K562 (cell line): ENCODE measurements at regions not wholly inside any gene's neighbourhood (a gene's known extent, or its start where the extent isn't known, plus 50 kb on each side); places are given as distances from the start of the nearest gene placed in this dataset.

Source experiments
- ATAC-seq: fragments of 200-7000 bp; cut with Tn5 transposase; 3 replicates; pipeline ENCODE4 v1.9.1; 2020; ENCODE audit warnings: moderate library complexity
- BruUV-seq: library from RNA; stranded (reverse); fragments of 400-500 nt; replicated peaks from 2 replicates; lab custom pipeline; 2021; lab: Mats Ljungman, UMichigan
- CTCF ChIA-PET: fragments of 300-600 bp; formaldehyde crosslinking; extraction: SDS; loops from one replicate; lab custom pipeline; 2021; ENCODE audit warnings: low intra/inter-chr PET ratio; lab: Yijun Ruan, JAX
- POLR2A ChIA-PET: fragments of 300-600, 350-650 bp; sonication (Branson Sonifier 250); formaldehyde crosslinking; extraction: SDS; loops from one replicate; lab custom pipeline; 2021; ENCODE audit warnings: antibody characterized with exemption, inconsistent platforms; lab: Yijun Ruan, JAX
- DNase-seq, 4 experiments: peaks; one replicate each; pipeline versions ENCODE4 v3.0.0 to v3.0.0-alpha.2; 2011 to 2018; ENCODE audit warnings: low spot score in 3 of 4, mixed read lengths in 3 of 4; ENCODE audit errors: extremely low read depth in 1 of 4
- FAIRE-seq: peaks from 2 replicates; lab custom pipeline; 2011; peaks lifted over from hg19 to GRCh38; lab: Jason Lieb, UNC
- H2AFZ ChIP-seq: 2 replicates; pipeline ENCODE4 v1.6.0; 2011; ENCODE audit warnings: low read depth, low read length, control low read depth, inconsistent platforms
- H3K27ac ChIP-seq: fragments of 200-600 bp; 3 replicates; pipeline ENCODE4 v1.8.0; 2011; ENCODE audit warnings: low read depth, mild to moderate bottlenecking, control low read depth, inconsistent platforms, low read length, moderate library complexity, mixed read lengths; ENCODE audit errors: extremely low read depth
- H3K27me3 ChIP-seq, 2 experiments: fragments of 300-600 bp in 1 of 2; 2 replicates in 1 of 2; 3 replicates in 1 of 2; pipeline versions ENCODE4 v1.6.0 to v1.8.0; 2011; ENCODE audit warnings: inconsistent platforms in 2 of 2, low read length in 2 of 2, mild to moderate bottlenecking in 1 of 2, mixed read lengths in 1 of 2, moderate library complexity in 1 of 2; ENCODE audit not compliant: control insufficient read depth in 2 of 2, insufficient read depth in 2 of 2
- H3K36me3 ChIP-seq: fragments of 300-600 bp; 3 replicates; pipeline ENCODE4 v1.8.0; 2011; ENCODE audit warnings: mild to moderate bottlenecking, low read length, inconsistent platforms; ENCODE audit not compliant: control insufficient read depth, insufficient read depth
- H3K4me1 ChIP-seq, 2 experiments: fragments of 200-600 bp in 1 of 2; replicated peaks in 1 of 2; 2 replicates in 1 of 2; 3 replicates in 1 of 2; pipeline versions ENCODE4 v1.5.1 to v1.8.0; 2011; ENCODE audit warnings: inconsistent platforms in 2 of 2, low read length in 2 of 2, mild to moderate bottlenecking in 1 of 2, mixed read lengths in 1 of 2, moderate library complexity in 1 of 2; ENCODE audit not compliant: control insufficient read depth in 2 of 2, insufficient read depth in 2 of 2
- H3K4me2 ChIP-seq: 2 replicates; pipeline ENCODE4 v1.6.1; 2011; ENCODE audit warnings: low read length, control low read depth, inconsistent platforms, mixed read lengths; ENCODE audit not compliant: insufficient read depth
- H3K4me3 ChIP-seq: fragments of 200-600 bp; sonication (generic), shearing (Covaris generic); 2 replicates; pipeline ENCODE4 v1.5.1; 2016; ENCODE audit warnings: control low read depth, inconsistent platforms
- H3K79me2 ChIP-seq: fragments of 200-600 bp; 3 replicates; pipeline ENCODE4 v1.8.0; 2011; ENCODE audit warnings: low read length, inconsistent platforms; ENCODE audit not compliant: control insufficient read depth, insufficient read depth
- H3K9ac ChIP-seq, 2 experiments: 2 replicates each; pipeline versions ENCODE4 v1.6.0 to v1.6.1; 2011; ENCODE audit warnings: low read depth in 2 of 2, low read length in 2 of 2, control low read depth in 1 of 2, inconsistent platforms in 1 of 2, mild to moderate bottlenecking in 1 of 2, mixed read lengths in 1 of 2; ENCODE audit not compliant: insufficient read depth in 1 of 2
- H3K9me1 ChIP-seq: one replicate; pipeline ENCODE4 v1.6.0; 2011; ENCODE audit warnings: inconsistent platforms, mild to moderate bottlenecking, low read length, moderate library complexity; ENCODE audit not compliant: control insufficient read depth, insufficient read depth
- H3K9me3 ChIP-seq: replicated peaks from 2 replicates; pipeline ENCODE4 v1.5.1; 2011; ENCODE audit warnings: low read depth, low read length, inconsistent platforms; ENCODE audit not compliant: control insufficient read depth, insufficient read depth
- H4K20me1 ChIP-seq: replicated peaks from 2 replicates; pipeline ENCODE4 v1.6.1; 2011; ENCODE audit warnings: low read length, inconsistent platforms, mixed read lengths; ENCODE audit not compliant: control insufficient read depth, insufficient read depth
- GATA2 ChIP-seq: sonication (generic); formaldehyde crosslinking; IDR thresholded peaks from 2 replicates; pipeline ENCODE4 v1.4.0; 2020; ENCODE audit warnings: mild to moderate bottlenecking, missing genetic modification reagents
- NR1H2 ChIP-seq: sonication (generic); formaldehyde crosslinking; IDR thresholded peaks from 2 replicates; pipeline ENCODE4 v1.4.0; 2020; ENCODE audit warnings: mild to moderate bottlenecking, missing genetic modification reagents
- RNF2 ChIP-seq: sonication (generic); IDR thresholded peaks from 2 replicates; pipeline ENCODE4 v1.6.1; 2016
- TAF7 ChIP-seq: fragments of 450-650 bp; IDR thresholded peaks from 2 replicates; pipeline ENCODE4 v1.6.1; 2016; ENCODE audit warnings: missing genetic modification characterization, missing compliant biosample characterization
- ZNF589 ChIP-seq: fragments of 200-800 bp; sonication (Bioruptor generic); IDR thresholded peaks from 2 replicates; pipeline ENCODE4 v1.6.1; 2016; ENCODE audit warnings: low read depth, missing genetic modification characterization, missing compliant biosample characterization
- ZNF764 ChIP-seq: fragments of 250-450 bp; sonication (Bioruptor Pico); IDR thresholded peaks from 2 replicates; pipeline ENCODE4 v1.4.0; 2020; ENCODE audit warnings: low read depth, mild to moderate bottlenecking, moderate library complexity
- WGBS: fragments of 100-300 bp; shearing (Covaris generic); methylation state at CpG from one replicate; pipeline ENCODE4 v1.1.6; 2016; ENCODE audit warnings: low coverage, mixed read lengths; ENCODE audit not compliant: insufficient coverage; ENCODE audit errors: missing lambda C conversion rate; 5-methylcytosine and 5-hydroxymethylcytosine counted together
- in situ Hi-C: fragments of 300-500 bp; cut with MboI; formaldehyde crosslinking; loops from 4 replicates; pipeline ENCODE4 v1.15.0; 2018; ENCODE audit warnings: inconsistent platforms, mixed read lengths
- intact Hi-C: fragments of 100-400 bp; cut with micrococcal nuclease; formaldehyde crosslinking; loops from 2 replicates; pipeline ENCODE4 v1.14.2; 2022
- TF ChIP-seq, protein P1 (sequence below): IDR thresholded peaks from 2 replicates; pipeline ENCODE4 v1.6.1; 2011; ENCODE audit warnings: borderline replicate concordance, low read depth, mild to moderate bottlenecking, moderate library complexity, low read length; ENCODE audit not compliant: insufficient read depth, poor library complexity, severe bottlenecking
- TF ChIP-seq, protein P2 (sequence below), 3 experiments: IDR thresholded peaks in 2 of 3; conservative IDR thresholded peaks in 1 of 3; 2 replicates each; pipeline ENCODE4 v1.5.1; 2011 to 2012; ENCODE audit warnings: low read length in 3 of 3, mild to moderate bottlenecking in 3 of 3, control low read depth in 2 of 3, improper control_type of control experiment in 1 of 3, inconsistent platforms in 1 of 3, low read depth in 1 of 3, mixed read lengths in 1 of 3, moderate library complexity in 1 of 3; ENCODE audit not compliant: insufficient read depth in 2 of 3
- TF ChIP-seq, protein P3 (sequence below), 2 experiments: fragments of 150-350 bp in 1 of 2; IDR thresholded peaks; 2 replicates each; pipeline ENCODE4 v1.6.1; 2012 to 2016; ENCODE audit warnings: low read depth in 2 of 2, low read length in 2 of 2, mild to moderate bottlenecking in 1 of 2, moderate library complexity in 1 of 2

DNA sequence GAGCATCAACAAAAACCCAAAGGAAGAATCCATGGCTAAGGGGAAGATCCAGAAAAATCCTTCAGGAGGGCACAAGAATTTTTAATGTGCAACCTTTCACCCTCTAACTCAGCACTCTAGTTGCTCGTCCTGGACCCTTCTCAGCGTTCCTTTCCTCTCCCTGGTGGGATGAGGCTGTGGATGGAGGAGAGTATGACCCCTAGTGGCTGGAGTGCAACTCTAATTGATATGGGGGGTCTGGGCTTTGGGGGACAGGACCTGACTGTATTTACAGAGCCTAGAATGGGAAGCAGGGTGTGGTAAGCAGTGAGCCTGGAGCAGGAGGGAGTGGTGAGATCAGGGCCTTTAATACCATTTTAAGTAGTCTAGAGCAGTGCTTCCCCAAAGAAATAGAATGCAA lies 83.9 kb upstream of the CEP85L start:
- Histone ChIP-seq H3K27me3 (no peaks in the 10 kb centered on the region), H3K27ac (no peak overlapping the region), H2AFZ (peak overlapping the region; percentile 61), H3K4me3 (no peak overlapping the region), H3K9me1 (no peaks in the 10 kb centered on the region), H3K36me3 (no peaks in the 10 kb centered on the region), H4K20me1 (no peaks in the 10 kb centered on the region), H3K9ac (no peak overlapping the region), H3K79me2 (no peaks in the 10 kb centered on the region), H3K4me1 (peaks cover 6 to 19% of the 10 kb centered on the region in 2 experiments; a peak in 3 of 5 replicates), H3K4me2 (0 out of 2 replicates have a peak overlapping the region, but pooled peaks have one; percentile 19), H3K9me3 (no peaks in the 10 kb centered on the region)
- in situ Hi-C loops, result no loop called here
- intact Hi-C loops, result loop anchor here (5.0 kb wide), 1 partner anchor 168 kb away; no protein-coding TSS in a partner anchor
- no TSS peak for BruUV-seq
- FAIRE-seq, result peak; percentile 58
- DNase-seq, result peak; percentile 50 to 62 (median 56)
- ATAC-seq, result peak; percentile 72
- 8% methylated on average over 2 of the region's 2 CpGs for WGBS
- POLR2A ChIA-PET, result no interaction called here
- CTCF ChIA-PET, result no interaction called here
- TF ChIP-seq RNF2 (no peak), GATA2 (CRISPR knock-in tag) (no peak), TAF7 (tag) (no peak), ZNF764 (no peak), NR1H2 (CRISPR knock-in tag) (no peak), ZNF589 (CRISPR knock-in tag) (no peak)
- TF ChIP-seq, protein P1, sequence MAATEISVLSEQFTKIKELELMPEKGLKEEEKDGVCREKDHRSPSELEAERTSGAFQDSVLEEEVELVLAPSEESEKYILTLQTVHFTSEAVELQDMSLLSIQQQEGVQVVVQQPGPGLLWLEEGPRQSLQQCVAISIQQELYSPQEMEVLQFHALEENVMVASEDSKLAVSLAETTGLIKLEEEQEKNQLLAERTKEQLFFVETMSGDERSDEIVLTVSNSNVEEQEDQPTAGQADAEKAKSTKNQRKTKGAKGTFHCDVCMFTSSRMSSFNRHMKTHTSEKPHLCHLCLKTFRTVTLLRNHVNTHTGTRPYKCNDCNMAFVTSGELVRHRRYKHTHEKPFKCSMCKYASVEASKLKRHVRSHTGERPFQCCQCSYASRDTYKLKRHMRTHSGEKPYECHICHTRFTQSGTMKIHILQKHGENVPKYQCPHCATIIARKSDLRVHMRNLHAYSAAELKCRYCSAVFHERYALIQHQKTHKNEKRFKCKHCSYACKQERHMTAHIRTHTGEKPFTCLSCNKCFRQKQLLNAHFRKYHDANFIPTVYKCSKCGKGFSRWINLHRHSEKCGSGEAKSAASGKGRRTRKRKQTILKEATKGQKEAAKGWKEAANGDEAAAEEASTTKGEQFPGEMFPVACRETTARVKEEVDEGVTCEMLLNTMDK, result peak; percentile 3
- TF ChIP-seq, protein P2, sequence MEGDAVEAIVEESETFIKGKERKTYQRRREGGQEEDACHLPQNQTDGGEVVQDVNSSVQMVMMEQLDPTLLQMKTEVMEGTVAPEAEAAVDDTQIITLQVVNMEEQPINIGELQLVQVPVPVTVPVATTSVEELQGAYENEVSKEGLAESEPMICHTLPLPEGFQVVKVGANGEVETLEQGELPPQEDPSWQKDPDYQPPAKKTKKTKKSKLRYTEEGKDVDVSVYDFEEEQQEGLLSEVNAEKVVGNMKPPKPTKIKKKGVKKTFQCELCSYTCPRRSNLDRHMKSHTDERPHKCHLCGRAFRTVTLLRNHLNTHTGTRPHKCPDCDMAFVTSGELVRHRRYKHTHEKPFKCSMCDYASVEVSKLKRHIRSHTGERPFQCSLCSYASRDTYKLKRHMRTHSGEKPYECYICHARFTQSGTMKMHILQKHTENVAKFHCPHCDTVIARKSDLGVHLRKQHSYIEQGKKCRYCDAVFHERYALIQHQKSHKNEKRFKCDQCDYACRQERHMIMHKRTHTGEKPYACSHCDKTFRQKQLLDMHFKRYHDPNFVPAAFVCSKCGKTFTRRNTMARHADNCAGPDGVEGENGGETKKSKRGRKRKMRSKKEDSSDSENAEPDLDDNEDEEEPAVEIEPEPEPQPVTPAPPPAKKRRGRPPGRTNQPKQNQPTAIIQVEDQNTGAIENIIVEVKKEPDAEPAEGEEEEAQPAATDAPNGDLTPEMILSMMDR (IDR thresholded peaks at IDR 0.05 in 2 of 3, conservative IDR thresholded peaks at IDR 0.05 in 1 of 3; ENCODE audit: insufficient read depth in 2 of 3, low read depth in 1 of 3, low read length in 3 of 3), result peak; percentile 56 to 69 (median 59)
- TF ChIP-seq, protein P3, sequence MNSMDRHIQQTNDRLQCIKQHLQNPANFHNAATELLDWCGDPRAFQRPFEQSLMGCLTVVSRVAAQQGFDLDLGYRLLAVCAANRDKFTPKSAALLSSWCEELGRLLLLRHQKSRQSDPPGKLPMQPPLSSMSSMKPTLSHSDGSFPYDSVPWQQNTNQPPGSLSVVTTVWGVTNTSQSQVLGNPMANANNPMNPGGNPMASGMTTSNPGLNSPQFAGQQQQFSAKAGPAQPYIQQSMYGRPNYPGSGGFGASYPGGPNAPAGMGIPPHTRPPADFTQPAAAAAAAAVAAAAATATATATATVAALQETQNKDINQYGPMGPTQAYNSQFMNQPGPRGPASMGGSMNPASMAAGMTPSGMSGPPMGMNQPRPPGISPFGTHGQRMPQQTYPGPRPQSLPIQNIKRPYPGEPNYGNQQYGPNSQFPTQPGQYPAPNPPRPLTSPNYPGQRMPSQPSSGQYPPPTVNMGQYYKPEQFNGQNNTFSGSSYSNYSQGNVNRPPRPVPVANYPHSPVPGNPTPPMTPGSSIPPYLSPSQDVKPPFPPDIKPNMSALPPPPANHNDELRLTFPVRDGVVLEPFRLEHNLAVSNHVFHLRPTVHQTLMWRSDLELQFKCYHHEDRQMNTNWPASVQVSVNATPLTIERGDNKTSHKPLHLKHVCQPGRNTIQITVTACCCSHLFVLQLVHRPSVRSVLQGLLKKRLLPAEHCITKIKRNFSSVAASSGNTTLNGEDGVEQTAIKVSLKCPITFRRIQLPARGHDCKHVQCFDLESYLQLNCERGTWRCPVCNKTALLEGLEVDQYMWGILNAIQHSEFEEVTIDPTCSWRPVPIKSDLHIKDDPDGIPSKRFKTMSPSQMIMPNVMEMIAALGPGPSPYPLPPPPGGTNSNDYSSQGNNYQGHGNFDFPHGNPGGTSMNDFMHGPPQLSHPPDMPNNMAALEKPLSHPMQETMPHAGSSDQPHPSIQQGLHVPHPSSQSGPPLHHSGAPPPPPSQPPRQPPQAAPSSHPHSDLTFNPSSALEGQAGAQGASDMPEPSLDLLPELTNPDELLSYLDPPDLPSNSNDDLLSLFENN (IDR thresholded peaks at IDR 0.05; ENCODE audit: low read depth in 2 of 2, low read length in 2 of 2), result no peak
